CMK (cell line): ENCODE measurements at regions not wholly inside any gene's neighbourhood (a gene's known extent, or its start where the extent isn't known, plus 50 kb on each side); places are given as distances from the start of the nearest gene placed in this dataset.
"Not testable (repeated sequence)": the region's sequence is repeated elsewhere in the genome, so short reads cannot be mapped to it uniquely, and the experiment has no call there.

Experiments used
- DNase-seq: peaks from one replicate; pipeline ENCODE4 v3.0.0-alpha.2; 2010; ENCODE audit warnings: low read depth

DNA sequence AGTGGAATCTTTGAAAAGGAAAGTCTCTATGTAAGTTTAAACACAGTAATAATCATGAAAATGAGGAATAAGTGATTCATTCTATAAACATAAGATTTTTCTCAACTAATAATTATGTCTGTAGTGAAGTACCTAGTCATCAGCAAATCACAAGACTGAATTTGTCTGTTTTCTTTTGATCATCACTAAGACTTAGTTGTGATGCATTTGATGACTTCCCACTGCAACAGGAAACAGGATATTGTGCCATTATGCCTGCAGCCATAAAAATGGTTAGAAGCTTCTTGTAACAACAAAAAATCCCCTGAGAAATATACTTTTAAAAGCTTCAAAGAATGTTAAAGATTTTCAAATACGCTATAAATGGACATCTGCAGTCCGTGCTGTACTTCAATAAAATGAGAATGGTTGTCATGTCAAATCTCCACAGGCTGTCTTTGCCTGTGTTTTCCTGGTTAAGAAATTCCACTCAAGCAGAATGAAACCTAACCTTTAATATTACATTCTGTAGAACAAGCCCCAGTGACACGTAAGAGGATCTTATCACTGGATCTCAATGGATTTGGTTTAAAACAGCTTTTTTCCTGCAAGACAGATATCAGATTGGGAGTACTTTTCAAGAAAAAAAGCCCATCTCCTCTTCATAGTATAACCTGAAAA lies 1262.3 kb upstream of the PHF14 start:
- no peak for DNase-seq

GRCh38 chr7:9718071-9718661 lies 1255.5 kb upstream of the PHF14 start:
- DNase-seq: no peak

DNA sequence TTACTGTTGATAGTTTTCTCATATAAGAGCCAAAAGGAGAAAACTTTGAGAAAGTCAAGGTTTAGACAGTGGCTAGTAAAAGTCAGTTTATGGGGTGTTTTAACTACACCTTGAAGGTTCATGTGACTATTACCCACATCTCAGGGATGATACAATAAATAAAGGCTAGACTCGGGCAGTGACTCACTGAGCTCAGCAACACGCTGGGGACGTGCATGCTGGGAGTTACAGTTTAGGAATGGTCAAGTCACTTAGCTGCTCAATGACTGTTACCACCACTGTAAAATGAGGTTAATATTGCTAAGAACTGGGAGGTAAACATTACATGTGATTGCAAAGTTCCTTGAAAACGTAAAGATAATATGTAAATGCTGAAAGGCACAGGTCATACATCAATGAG lies 1254.4 kb upstream of the PHF14 start:
- DNase-seq: no peak

DNA sequence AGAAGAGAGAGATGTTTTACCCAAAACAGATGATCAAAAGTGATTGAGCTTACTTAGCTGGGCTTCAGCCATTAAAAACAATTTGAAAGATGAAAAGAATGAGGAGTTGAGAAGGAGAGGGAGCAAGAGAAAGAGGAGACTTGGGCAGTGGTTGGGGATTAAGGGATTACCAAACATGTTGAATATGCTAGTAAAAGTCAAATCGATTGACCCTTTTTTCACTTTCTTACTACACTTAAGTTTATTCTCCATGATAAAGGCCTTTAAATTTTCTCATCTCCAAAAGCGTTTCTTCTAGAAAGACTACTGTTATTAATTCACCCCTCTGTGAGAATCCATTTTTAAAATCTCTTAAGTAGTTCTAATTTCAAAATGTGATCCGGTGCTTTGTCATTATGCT lies 1254.0 kb upstream of the PHF14 start:
- DNase-seq: no peak

DNA sequence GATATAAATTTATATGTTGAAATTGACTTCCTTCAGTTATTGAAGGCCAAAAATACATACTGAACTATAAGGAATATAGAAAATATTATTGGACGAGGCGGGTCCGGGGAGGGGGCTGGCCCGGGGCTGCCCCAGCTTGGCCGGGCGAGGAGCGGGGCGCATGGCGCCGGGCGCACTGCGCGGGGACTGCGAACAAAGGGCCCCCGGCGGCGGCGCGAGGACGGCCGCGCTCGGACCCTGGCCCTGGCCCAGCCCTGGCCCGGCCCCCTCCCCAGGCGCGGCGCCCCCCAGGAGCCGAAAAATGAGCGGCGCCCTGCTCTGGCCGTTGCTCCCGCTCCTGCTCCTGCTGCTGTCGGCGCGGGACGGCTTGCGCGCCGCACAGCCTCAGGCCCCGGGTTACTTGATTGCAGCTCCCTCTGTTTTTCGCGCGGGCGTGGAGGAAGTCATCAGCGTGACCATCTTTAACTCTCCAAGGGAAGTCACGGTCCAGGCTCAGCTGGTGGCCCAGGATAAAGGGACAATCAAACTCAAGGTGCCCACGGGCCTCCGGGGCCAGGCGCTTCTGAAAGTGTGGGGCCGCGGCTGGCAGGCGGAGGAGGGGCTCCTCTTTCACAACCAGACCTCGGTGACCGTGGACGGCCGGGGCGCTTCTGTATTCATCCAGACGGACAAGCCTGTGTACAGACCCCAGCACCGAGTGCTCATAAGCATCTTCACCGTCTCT lies 1247.6 kb upstream of the PHF14 start:
- not testable (repeated sequence) for DNase-seq

DNA sequence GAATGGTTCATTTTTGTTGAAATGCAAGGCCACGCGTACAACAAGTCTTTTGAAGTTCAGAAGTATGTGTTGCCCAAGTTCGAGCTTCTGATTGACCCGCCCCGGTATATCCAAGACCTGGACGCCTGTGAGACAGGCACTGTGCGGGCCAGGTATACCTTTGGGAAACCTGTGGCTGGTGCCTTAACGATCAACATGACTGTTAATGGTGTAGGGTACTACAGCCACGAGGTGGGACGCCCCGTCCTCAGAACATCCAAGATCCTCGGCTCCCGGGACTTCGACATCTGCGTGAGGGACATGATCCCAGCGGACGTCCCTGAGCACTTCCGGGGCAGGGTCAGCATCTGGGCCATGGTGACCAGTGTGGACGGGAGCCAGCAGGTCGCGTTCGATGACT lies 1246.9 kb upstream of the PHF14 start:
- not testable (repeated sequence) for DNase-seq

DNA sequence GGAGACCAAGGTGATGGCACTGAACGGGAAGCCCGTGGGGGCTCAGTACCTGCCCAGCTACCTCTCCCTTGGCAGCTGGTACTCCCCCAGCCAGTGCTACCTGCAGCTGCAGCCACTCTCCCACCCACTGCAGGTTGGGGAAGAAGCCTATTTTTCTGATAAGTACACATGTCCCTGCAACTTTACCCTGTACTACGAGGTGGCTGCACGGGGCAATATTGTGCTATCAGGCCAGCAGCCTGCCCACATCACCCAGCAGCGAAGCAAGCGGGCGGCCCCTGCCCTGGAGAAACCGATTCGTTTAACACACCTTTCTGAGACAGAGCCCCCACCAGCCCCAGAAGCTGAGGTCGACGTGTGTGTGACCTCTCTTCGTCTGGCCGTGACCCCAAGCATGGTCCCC lies 1246.2 kb upstream of the PHF14 start:
- DNase-seq: not testable (repeated sequence)

DNA sequence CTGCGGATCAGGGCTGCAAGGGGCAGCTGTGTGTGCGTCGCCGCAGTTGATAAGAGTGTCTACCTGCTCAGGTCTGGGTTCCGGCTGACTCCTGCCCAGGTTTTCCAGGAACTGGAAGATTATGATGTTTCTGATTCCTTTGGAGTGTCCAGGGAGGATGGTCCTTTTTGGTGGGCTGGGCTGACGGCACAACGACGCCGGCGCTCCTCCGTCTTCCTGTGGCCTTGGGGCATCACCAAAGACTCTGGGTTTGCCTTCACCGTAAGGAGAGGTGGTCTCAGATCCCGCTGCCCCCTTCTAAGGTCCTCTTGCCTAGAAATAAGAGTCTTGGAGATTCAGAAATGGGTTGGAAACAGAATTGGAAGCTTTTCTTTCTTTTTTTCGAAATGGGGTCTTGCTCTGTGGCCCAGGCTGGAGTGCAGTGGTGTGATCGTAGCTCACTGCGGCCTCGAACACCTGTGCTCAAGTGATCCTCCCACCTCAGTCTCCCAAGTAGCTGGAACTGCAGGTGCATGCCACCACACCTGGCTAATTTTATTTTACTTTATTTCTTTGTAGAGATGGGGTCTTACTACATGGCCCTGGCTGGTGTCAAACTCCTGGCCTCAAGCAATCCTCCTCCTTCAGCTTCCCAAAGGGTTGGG lies 1245.5 kb upstream of the PHF14 start:
- DNase-seq: not testable (repeated sequence)

DNA sequence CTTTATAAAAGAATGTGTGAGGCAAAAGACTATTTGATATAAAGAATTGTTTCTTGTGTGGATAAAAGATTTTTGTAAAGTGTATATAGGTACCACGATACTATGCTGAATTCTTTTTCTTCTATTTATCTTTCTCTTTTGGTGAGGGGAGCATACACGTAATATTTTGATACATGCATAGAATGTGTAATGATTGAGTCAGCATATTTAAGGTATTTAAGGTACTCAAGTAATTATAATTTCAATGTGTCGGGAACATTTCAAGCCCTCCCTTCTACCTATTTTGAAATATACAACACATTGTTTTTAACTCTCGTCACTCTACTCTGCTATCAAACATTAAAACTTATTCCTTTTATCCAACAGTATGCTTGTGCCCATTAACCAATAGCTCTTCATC lies 1221.6 kb upstream of the PHF14 start:
- DNase-seq: no peak

DNA sequence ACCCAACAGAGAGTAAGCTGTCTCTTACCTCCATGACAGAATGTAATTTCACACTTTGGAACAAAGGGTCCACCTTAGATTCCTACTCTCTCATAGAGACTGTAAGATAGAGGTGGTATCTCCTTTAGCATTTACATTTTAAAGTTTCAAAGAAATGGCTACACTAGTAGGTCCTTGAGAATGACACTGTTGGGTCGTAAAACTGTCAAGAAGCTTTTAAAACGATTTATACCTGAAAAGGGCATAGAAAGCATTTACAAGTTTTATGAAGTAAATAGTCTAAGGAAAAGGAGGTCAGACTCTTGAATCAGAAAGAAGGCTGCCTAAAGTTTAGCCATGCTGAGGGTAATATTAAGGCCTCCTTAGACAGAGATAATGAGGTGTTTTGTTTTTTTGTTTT lies 1212.4 kb upstream of the PHF14 start:
- no peak for DNase-seq

DNA sequence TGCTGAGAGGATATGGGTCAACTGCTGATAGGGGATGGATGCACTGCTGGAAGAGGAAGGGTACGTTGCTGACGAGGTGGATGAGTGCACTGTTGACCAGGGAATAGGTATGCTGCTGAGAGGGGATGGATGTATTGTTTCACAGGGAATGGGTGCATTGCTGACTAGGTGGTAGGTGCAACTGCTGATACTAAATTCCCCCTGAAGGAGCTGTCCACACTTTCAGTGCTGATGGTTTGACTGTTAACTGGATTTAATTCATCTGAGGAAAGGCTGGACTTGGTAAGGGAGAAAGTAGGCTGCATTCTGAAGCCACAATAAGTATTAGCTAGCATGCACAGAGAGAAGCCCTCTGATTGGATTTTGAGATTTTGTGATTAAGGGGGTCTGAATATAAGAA lies 1196.8 kb upstream of the PHF14 start:
- no peak for DNase-seq

DNA sequence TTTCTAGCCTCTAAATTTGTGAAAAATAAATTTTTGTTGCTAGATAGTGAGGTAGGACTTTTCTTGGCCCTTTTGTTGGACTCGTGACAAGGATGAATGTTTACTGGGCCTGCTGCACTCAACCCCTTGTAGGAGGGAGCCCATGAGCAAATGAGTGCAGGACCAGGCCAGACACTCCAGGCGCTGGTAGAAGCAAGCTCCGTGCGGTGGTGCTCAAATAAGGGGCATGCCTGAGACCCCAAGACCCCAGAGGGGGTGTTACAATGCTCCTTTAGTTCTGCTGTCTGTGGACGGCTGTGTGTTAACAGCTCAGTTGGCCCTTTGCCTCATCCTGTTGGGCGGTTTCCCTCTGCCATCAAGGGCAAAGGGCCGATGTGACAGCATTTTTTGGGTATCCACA lies 1195.3 kb upstream of the PHF14 start:
- no peak for DNase-seq

- no peak for DNase-seq
Observed at GRCh38 chr7:9781710-9782109, 1192.0 kb upstream of the PHF14 start.

- DNase-seq: no peak
Observed at GRCh38 chr7:9782275-9782674, 1191.4 kb upstream of the PHF14 start.

GRCh38 chr7:9785211-9785610 lies 1188.5 kb upstream of the PHF14 start:
- DNase-seq: no peak

DNA sequence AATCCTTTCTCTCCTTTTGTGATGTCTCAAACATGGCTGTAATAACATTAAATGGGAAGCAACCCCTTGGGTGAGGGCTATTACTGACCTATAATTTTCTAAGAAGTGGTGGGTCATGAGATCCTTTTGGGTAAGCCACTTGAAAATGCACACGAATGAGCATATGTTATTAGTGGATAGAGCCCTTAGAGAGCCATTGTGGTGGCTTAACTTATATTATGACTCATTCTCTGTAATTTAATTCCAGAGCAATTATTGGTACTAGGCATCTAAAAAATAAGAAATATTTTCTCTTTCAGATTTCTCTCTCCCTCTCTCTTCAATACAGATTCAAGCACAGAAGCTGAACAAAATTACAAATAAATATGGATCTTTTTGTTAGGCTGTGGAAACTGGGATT lies 1177.4 kb upstream of the PHF14 start:
- no peak for DNase-seq

DNA sequence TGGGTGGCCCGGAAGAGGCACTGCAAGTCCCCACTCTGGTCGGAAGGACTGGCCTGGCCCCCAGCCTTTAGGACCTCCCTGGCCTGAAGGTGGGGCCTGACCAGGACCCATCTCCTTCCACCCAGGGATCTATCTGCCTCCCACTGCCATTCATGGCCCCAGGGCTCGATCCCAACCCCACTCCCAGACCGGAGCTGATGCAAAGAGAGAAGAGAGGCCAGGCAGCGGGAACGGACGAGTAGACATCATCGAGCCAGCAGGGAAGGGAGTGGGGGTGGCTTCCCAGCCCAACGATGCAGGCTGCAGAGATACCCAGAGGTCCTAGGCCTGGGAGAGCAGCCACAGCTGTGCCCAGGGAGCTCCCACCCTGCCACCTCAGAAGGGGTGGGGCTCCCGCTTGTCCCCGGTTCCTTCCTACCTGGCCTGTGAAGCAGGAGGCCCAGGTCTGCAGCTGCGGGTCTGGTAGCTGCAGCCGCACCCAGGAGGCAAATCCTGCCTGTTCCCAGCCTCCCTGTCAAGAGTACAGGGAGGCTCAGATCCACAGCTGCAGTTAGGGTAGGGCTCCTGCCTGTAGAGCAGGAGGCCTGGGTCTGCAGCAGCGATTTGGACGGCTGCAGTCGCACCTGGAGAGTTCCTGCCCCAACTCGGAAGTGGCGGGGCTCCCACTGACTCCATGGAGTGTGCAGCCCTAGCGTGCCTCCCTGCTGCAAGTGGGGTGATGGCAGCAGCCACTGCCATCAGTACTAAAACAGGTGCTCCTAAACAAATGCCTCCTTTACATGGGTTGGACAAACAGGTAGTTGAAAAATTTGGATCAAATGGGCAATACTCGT lies 1151.0 kb upstream of the PHF14 start:
- no peak for DNase-seq

- DNase-seq: no peak
Observed at GRCh38 chr7:9835199-9835598, 1138.5 kb upstream of the PHF14 start.

GRCh38 chr7:9836671-9837070 lies 1137.0 kb upstream of the PHF14 start:
- DNase-seq: no peak

DNA sequence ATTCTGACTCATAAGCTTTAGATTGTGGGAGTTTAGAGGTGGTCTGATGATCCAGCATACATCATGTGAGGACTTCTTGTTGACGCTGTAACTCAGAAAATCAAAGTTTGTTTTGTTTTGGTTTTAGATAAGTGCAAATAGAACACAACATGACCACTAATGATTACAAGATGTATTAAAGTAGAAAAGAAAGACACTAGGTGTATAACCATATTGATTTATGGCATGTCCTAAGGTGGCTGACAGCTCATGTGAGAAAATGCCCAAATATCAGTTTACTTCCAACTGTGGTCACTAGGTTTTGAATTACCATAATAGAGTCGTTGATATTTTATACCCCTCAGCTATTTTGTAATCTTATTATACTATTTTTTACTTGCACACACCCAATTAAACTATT lies 1131.4 kb upstream of the PHF14 start:
- DNase-seq: no peak

DNA sequence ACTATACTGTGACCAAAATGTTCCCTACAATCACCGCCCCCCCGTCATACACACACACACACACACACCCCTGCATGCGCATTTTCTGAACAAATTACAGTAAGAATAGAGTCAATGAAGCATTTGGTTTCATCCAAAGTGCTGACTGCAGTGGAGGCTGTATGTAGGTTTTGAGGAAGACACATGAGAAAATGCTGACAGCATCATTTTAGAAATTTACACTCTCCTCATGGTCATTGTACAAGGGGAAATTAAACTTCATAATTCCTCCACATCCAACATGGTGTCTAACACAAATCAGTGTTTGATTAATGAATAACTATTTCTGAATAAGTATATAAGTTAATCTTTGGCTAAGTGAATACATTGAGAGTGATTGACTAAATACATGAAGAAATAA lies 1126.8 kb upstream of the PHF14 start:
- no peak for DNase-seq

DNA sequence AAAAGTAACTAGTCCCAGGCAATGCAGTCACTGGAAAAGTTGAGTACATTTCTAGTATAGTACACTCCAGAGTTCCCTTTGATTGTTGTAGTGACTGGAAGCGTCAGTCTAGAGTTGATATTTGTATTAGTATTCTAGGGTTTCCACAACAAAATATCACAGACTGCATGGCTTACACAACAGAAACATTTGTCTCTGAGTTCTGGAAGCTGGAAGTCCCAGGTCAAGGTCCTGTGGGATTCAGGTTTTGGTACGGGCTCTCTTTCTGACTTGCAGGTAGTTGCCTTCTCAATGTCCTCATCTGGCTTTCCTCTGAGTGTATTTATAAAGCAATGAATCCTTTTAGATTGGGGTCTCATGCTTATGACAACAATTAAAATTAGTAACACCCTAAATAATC lies 1119.1 kb upstream of the PHF14 start:
- no peak for DNase-seq
